HEK293 (cell line): ENCODE measurements at regions not wholly inside any gene's neighbourhood (a gene's known extent, or its start where the extent isn't known, plus 50 kb on each side); places are given as distances from the start of the nearest gene placed in this dataset.

ENCODE experiments used
- CTCF ChIA-PET: fragments of 350-600 bp; formaldehyde crosslinking; extraction: SDS; loops from one replicate; lab custom pipeline; 2021; ENCODE audit warnings: antibody characterized with exemption; lab: Yijun Ruan, JAX
- POLR2A ChIA-PET: fragments of 300-600 bp; formaldehyde crosslinking; extraction: SDS; loops from one replicate; lab custom pipeline; 2020; ENCODE audit warnings: antibody characterized with exemption, inconsistent platforms; lab: Yijun Ruan, JAX
- H3K27ac ChIP-seq: fragments of 200-500 bp; sonication (Bioruptor generic); 2 replicates; pipeline ENCODE4 v1.5.1; 2014; ENCODE audit warnings: low read depth, low read length, control low read depth, inconsistent platforms; ENCODE audit errors: extremely low read depth
- H3K36me3 ChIP-seq, 2 experiments: fragments of 200-500 bp in 1 of 2; sonication (Bioruptor generic) in 1 of 2; 1 replicate in 1 of 2; 2 replicates in 1 of 2; pipeline ENCODE4 v1.5.1; 2014 to 2017; ENCODE audit warnings: inconsistent platforms in 2 of 2, low read length in 2 of 2; ENCODE audit not compliant: control insufficient read depth in 2 of 2, insufficient read depth in 1 of 2
- H3K4me1 ChIP-seq: fragments of 200-500 bp; sonication (Bioruptor generic); 2 replicates; pipeline ENCODE4 v1.5.1; 2014; ENCODE audit warnings: mild to moderate bottlenecking, low read length, inconsistent platforms; ENCODE audit not compliant: control insufficient read depth, insufficient read depth
- H3K4me3 ChIP-seq: 2 replicates; pipeline ENCODE4 v1.5.1; 2011; ENCODE audit warnings: low read depth, mild to moderate bottlenecking, control low read depth, low read length, moderate library complexity
- H3K9me3 ChIP-seq: fragments of 200-500 bp; sonication (Bioruptor generic); 2 replicates; pipeline ENCODE4 v1.5.1; 2014; ENCODE audit warnings: low read depth, low read length, inconsistent platforms; ENCODE audit not compliant: control insufficient read depth, insufficient read depth
- ATF2 ChIP-seq: fragments of 450-650 bp; formaldehyde crosslinking; IDR thresholded peaks from 2 replicates; pipeline ENCODE4 v1.5.1; 2016; ENCODE audit warnings: missing biosample characterization, missing genetic modification characterization, low read depth
- CTCF ChIP-seq: fragments of 450-650 bp; formaldehyde crosslinking; IDR thresholded peaks from 2 replicates; pipeline ENCODE4 v1.5.1; 2016; ENCODE audit warnings: missing biosample characterization, missing genetic modification characterization
- HOXA7 ChIP-seq: sonication (generic); formaldehyde crosslinking; IDR thresholded peaks from 2 replicates; pipeline ENCODE4 v1.8.1; 2022; ENCODE audit warnings: missing genetic modification reagents, borderline replicate concordance
- KLF17 ChIP-seq: fragments of 450-650 bp; formaldehyde crosslinking; IDR thresholded peaks from 2 replicates; pipeline ENCODE4 v1.5.1; 2016; ENCODE audit warnings: missing biosample characterization, missing genetic modification characterization
- OSR2 ChIP-seq: fragments of 450-650 bp; formaldehyde crosslinking; IDR thresholded peaks from 2 replicates; pipeline ENCODE4 v1.5.1; 2016; ENCODE audit warnings: missing biosample characterization, missing genetic modification characterization
- ZBTB26 ChIP-seq: fragments of 450-650 bp; formaldehyde crosslinking; optimal IDR thresholded peaks from 2 replicates; pipeline ENCODE3; 2016; ENCODE audit warnings: missing biosample characterization, mild to moderate bottlenecking, missing genetic modification characterization
- ZBTB48 ChIP-seq: fragments of 450-650 bp; formaldehyde crosslinking; IDR thresholded peaks from 2 replicates; pipeline ENCODE4 v1.5.1; 2016; ENCODE audit warnings: missing biosample characterization, missing genetic modification characterization
- ZFHX2 ChIP-seq: fragments of 450-650 bp; formaldehyde crosslinking; conservative IDR thresholded peaks from 2 replicates; pipeline ENCODE4 v1.5.1; 2016; ENCODE audit warnings: missing biosample characterization, missing genetic modification characterization
- ZNF114 ChIP-seq: fragments of 450-650 bp; formaldehyde crosslinking; IDR thresholded peaks from 2 replicates; pipeline ENCODE4 v1.5.0; 2017; ENCODE audit warnings: missing biosample characterization, missing genetic modification characterization
- ZNF157 ChIP-seq: fragments of 450-650 bp; formaldehyde crosslinking; IDR thresholded peaks from 2 replicates; pipeline ENCODE4 v1.5.1; 2016; ENCODE audit warnings: missing biosample characterization, missing genetic modification characterization
- ZNF2 ChIP-seq: fragments of 450-650 bp; formaldehyde crosslinking; IDR thresholded peaks from 2 replicates; pipeline ENCODE4 v1.5.1; 2016; ENCODE audit warnings: missing biosample characterization, missing genetic modification characterization
- ZNF211 ChIP-seq: fragments of 450-650 bp; formaldehyde crosslinking; IDR thresholded peaks from 2 replicates; pipeline ENCODE4 v1.5.1; 2016; ENCODE audit warnings: low read depth, missing biosample characterization, missing genetic modification characterization
- ZNF214 ChIP-seq: fragments of 450-650 bp; formaldehyde crosslinking; IDR thresholded peaks from 2 replicates; pipeline ENCODE4 v1.5.1; 2017; ENCODE audit warnings: missing biosample characterization, mild to moderate bottlenecking, missing genetic modification characterization, borderline replicate concordance
- ZNF221 ChIP-seq: fragments of 450-650 bp; formaldehyde crosslinking; IDR thresholded peaks from 2 replicates; pipeline ENCODE4 v1.5.1; 2017; ENCODE audit warnings: missing biosample characterization, missing genetic modification characterization, borderline replicate concordance
- ZNF266 ChIP-seq: fragments of 450-650 bp; formaldehyde crosslinking; IDR thresholded peaks from 2 replicates; pipeline ENCODE4 v1.5.1; 2016; ENCODE audit warnings: missing biosample characterization, missing genetic modification characterization, low read depth
- ZNF341 ChIP-seq: fragments of 450-650 bp; formaldehyde crosslinking; IDR thresholded peaks from 2 replicates; pipeline ENCODE4; 2016; ENCODE audit warnings: low read depth, missing biosample characterization, missing genetic modification characterization
- ZNF350 ChIP-seq: fragments of 450-650 bp; formaldehyde crosslinking; IDR thresholded peaks from 2 replicates; pipeline ENCODE4 v1.5.0; 2017; ENCODE audit warnings: missing biosample characterization, mild to moderate bottlenecking, missing genetic modification characterization
- ZNF362 ChIP-seq: fragments of 450-650 bp; formaldehyde crosslinking; IDR thresholded peaks from 2 replicates; pipeline ENCODE4 v1.5.1; 2016; ENCODE audit warnings: missing biosample characterization, missing genetic modification characterization
- ZNF426 ChIP-seq: fragments of 450-650 bp; formaldehyde crosslinking; IDR thresholded peaks from 2 replicates; pipeline ENCODE4 v1.5.1; 2017; ENCODE audit warnings: missing biosample characterization, missing genetic modification characterization, mild to moderate bottlenecking, inconsistent platforms, moderate library complexity
- ZNF544 ChIP-seq: fragments of 450-650 bp; formaldehyde crosslinking; IDR thresholded peaks from 2 replicates; pipeline ENCODE4 v1.5.0; 2017; ENCODE audit warnings: missing biosample characterization, missing genetic modification characterization
- ZNF571 ChIP-seq: fragments of 450-650 bp; formaldehyde crosslinking; IDR thresholded peaks from 2 replicates; pipeline ENCODE4 v1.5.0; 2017; ENCODE audit warnings: missing biosample characterization, missing genetic modification characterization
- ZNF623 ChIP-seq: fragments of 450-650 bp; formaldehyde crosslinking; IDR thresholded peaks from 2 replicates; pipeline ENCODE4 v1.5.1; 2016; ENCODE audit warnings: missing biosample characterization, missing genetic modification characterization
- ZNF654 ChIP-seq: fragments of 450-650 bp; formaldehyde crosslinking; IDR thresholded peaks from 2 replicates; pipeline ENCODE4 v1.5.1; 2016; ENCODE audit warnings: low read depth, missing biosample characterization, missing genetic modification characterization
- ZNF768 ChIP-seq: fragments of 450-650 bp; formaldehyde crosslinking; IDR thresholded peaks from 2 replicates; pipeline ENCODE4 v1.5.1; 2018; ENCODE audit warnings: missing biosample characterization, mild to moderate bottlenecking, missing genetic modification characterization
- ZNF791 ChIP-seq: fragments of 450-650 bp; formaldehyde crosslinking; IDR thresholded peaks from 2 replicates; pipeline ENCODE4 v1.5.1; 2016; ENCODE audit warnings: missing biosample characterization, missing genetic modification characterization
- ZNF837 ChIP-seq: fragments of 450-650 bp; formaldehyde crosslinking; IDR thresholded peaks from 2 replicates; pipeline ENCODE4 v1.5.1; 2016; ENCODE audit warnings: missing biosample characterization, missing genetic modification characterization
- ZSCAN18 ChIP-seq: fragments of 450-650 bp; formaldehyde crosslinking; IDR thresholded peaks from 2 replicates; pipeline ENCODE4 v1.5.1; 2016; ENCODE audit warnings: missing biosample characterization, missing genetic modification characterization

GRCh38 chr5:6837519-6838110 lies 124.4 kb downstream of the TENT4A start:
- CTCF ChIA-PET: interaction anchor here (0.9 to 2.1 kb wide), 7 partner anchors 15 to 81 kb away, joined by 3 to 11 read pairs (median 5); no protein-coding TSS in a partner anchor
- POLR2A ChIA-PET: no interaction called here

GRCh38 chr5:6838736-6839135 lies 125.5 kb downstream of the TENT4A start:
- ChIA-PET POLR2A (no interaction called here), CTCF (interaction anchor here (0.6 to 2.1 kb wide), 8 partner anchors 13 to 622 kb away, joined by 3 to 11 read pairs (median 4); no protein-coding TSS in a partner anchor)

More at GRCh38 chr5:6837519-6838110, 124.4 kb downstream of the TENT4A start:
- Histone ChIP-seq H3K36me3 (no peaks in the 10 kb centered on the region), H3K27ac (no peak overlapping the region), H3K9me3 (no peaks in the 10 kb centered on the region), H3K4me3 (no peak overlapping the region), H3K4me1 (no peaks in the 10 kb centered on the region)
- no peak for TF ChIP-seq ZNF362
- TF ChIP-seq ZNF114 (tag by site-specific recombination): no peak
- no peak for TF ChIP-seq ZNF837 (tag by site-specific recombination)
- no peak for TF ChIP-seq ZNF341
- no peak for TF ChIP-seq ZSCAN18 (tag by site-specific recombination)
- no peak for TF ChIP-seq ZNF571 (tag by site-specific recombination)
- TF ChIP-seq ZNF426 (tag by site-specific recombination): no peak
- 0 out of 2 replicates have a peak, but pooled peaks have one; percentile 43 for TF ChIP-seq ZNF2 (tag by site-specific recombination)
- no peak for TF ChIP-seq OSR2 (tag by site-specific recombination)
- TF ChIP-seq ZNF623 (tag by site-specific recombination): no peak
- TF ChIP-seq ZNF768 (tag by site-specific recombination): no peak
- TF ChIP-seq ZNF791: no peak
- no peak for TF ChIP-seq ZNF211
- TF ChIP-seq CTCF (tag by site-specific recombination): peak; percentile 46; the same call in 1 of the 2 replicates
- peak; percentile 83 for TF ChIP-seq ZNF654 (tag by site-specific recombination)

More at GRCh38 chr5:6838736-6839135, 125.5 kb downstream of the TENT4A start:
- no peaks in the 10 kb centered on the region for H3K36me3 ChIP-seq
- H3K27ac ChIP-seq: no peak overlapping the region
- no peak overlapping the region for H3K4me3 ChIP-seq
- H3K9me3 ChIP-seq: no peaks in the 10 kb centered on the region
- TF ChIP-seq ZNF214 (tag by site-specific recombination) (no peak), ZFHX2 (no peak), ATF2 (tag by site-specific recombination) (no peak), ZNF157 (tag by site-specific recombination) (no peak), HOXA7 (CRISPR knock-in tag) (no peak), ZNF350 (no peak), ZNF544 (tag by site-specific recombination) (no peak), KLF17 (no peak), ZNF221 (tag by site-specific recombination) (no peak), ZBTB26 (tag by site-specific recombination) (no peak), ZNF266 (no peak), ZBTB48 (no peak)
- H3K4me1 ChIP-seq: no peaks in the 10 kb centered on the region
